ENCODE measurements at regions not wholly inside any gene's neighbourhood (a gene's known extent, or its start where the extent isn't known, plus 50 kb on each side); places are given as distances from the start of the nearest gene placed in this dataset.

DNA sequence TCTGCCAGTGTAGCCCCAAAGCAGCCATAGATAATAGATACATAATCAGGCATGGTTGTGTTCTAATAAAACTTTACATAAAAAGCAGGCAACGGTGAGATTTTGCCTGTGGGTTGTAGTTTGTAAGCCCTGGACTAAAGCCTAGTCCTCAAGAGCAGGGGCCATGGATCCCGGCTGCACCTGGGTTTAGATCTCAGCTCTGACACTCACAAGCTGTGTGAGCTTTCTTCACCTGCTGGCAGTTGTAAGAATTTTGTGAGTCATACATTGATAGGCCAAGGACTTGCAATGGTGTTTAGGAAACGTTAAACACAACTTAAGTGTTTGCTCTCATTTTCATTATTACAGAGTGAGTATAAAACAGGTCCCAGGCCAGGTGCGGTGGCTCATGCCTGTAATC, 395.8 kb upstream of the TBX3 start:
- TF ChIP-seq, protein P1, sequence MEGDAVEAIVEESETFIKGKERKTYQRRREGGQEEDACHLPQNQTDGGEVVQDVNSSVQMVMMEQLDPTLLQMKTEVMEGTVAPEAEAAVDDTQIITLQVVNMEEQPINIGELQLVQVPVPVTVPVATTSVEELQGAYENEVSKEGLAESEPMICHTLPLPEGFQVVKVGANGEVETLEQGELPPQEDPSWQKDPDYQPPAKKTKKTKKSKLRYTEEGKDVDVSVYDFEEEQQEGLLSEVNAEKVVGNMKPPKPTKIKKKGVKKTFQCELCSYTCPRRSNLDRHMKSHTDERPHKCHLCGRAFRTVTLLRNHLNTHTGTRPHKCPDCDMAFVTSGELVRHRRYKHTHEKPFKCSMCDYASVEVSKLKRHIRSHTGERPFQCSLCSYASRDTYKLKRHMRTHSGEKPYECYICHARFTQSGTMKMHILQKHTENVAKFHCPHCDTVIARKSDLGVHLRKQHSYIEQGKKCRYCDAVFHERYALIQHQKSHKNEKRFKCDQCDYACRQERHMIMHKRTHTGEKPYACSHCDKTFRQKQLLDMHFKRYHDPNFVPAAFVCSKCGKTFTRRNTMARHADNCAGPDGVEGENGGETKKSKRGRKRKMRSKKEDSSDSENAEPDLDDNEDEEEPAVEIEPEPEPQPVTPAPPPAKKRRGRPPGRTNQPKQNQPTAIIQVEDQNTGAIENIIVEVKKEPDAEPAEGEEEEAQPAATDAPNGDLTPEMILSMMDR (IDR thresholded peaks at IDR 0.05), result no peak
- TF ChIP-seq POLR2A (IDR thresholded peaks at IDR 0.05), result no peak

Data from thyroid gland (tissue), 4 donors.